ENCODE measurements at regions not wholly inside any gene's neighbourhood (a gene's known extent, or its start where the extent isn't known, plus 50 kb on each side); places are given as distances from the start of the nearest gene placed in this dataset.
"Not testable (repeated sequence)": the region's sequence is repeated elsewhere in the genome, so short reads cannot be mapped to it uniquely, and the experiment has no call there.

DNA sequence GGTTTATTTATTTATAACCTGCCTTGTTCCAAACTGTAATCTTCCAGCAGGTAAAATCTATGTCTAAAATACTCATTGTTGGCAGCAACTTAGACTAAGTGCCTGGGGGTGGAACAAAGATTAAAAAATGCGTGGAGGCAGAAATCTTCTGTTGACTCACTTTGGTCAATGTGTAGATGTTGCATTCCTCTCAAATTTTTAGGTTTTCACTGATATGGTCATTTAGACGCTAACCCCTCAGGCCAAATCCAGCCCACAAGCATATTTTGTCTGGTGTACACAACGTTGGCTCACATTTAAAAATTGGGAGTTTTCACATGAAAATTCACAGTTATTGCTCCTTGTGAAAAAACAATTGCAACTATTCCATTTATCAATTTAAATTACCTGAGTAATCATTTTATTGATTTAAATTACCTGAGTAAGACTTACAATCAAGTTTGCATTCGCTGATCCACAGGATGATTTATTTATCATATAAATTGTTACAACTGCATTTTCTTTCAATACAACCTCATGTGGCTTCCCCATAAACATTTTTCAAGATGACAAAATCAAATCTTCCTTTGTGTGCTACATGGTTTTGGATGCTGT is 564.2 kb downstream of the TSN start:
- Mint-ChIP-seq H3K4me3 (no peak overlapping the region), H3K36me3 (ENCODE audit: low read depth) (no peaks in the 10 kb centered on the region), H3K4me1 (ENCODE audit: low read depth) (no peaks in the 10 kb centered on the region), H3K27me3 (ENCODE audit: insufficient read depth) (no peaks in the 10 kb centered on the region), H3K27ac (no peak overlapping the region), H3K9me3 (no peaks in the 10 kb centered on the region)
- intact Hi-C loops (cut with micrococcal nuclease): no loop called here
- no peak for DNase-seq (ENCODE audit: low spot score)

DNA sequence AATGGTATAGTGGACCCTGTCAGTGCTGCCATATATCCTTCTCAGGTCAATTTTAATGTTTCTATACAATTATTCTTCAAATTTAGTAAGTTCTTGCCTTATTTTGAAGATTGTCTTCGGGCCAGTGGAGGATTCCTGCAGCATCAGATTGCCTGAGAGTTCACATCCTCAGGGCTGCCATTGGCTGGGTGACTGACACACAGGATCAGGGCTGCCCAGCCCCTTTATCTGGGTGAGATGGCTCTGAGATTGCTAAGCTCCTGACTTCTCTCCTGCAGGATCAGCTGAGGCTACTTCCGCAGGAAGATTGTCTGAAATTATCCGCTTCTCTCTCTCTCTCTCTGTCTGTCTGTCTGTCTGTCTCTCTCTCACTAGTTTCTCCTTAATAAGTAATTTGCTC is 567.4 kb downstream of the TSN start:
- H3K36me3 Mint-ChIP-seq (ENCODE audit: low read depth): no peaks in the 10 kb centered on the region
- H3K9me3 Mint-ChIP-seq: no peaks in the 10 kb centered on the region
- no peak overlapping the region for H3K4me3 Mint-ChIP-seq
- H3K4me1 Mint-ChIP-seq (ENCODE audit: low read depth): no peaks in the 10 kb centered on the region
- no peak for DNase-seq (ENCODE audit: low spot score)
- H3K27ac Mint-ChIP-seq: no peak overlapping the region
- intact Hi-C loops (cut with micrococcal nuclease): no loop called here
- no peaks in the 10 kb centered on the region for H3K27me3 Mint-ChIP-seq (ENCODE audit: insufficient read depth)

GRCh38 chr2:122323927-122324326 is 568.5 kb downstream of the TSN start:
- Mint-ChIP-seq H3K27me3 (ENCODE audit: insufficient read depth) (no peaks in the 10 kb centered on the region), H3K4me1 (ENCODE audit: low read depth) (no peaks in the 10 kb centered on the region), H3K36me3 (ENCODE audit: low read depth) (no peaks in the 10 kb centered on the region), H3K27ac (no peak overlapping the region), H3K4me3 (no peak overlapping the region), H3K9me3 (no peaks in the 10 kb centered on the region)
- intact Hi-C loops (cut with micrococcal nuclease): no loop called here
- DNase-seq (ENCODE audit: low spot score): no peak

DNA sequence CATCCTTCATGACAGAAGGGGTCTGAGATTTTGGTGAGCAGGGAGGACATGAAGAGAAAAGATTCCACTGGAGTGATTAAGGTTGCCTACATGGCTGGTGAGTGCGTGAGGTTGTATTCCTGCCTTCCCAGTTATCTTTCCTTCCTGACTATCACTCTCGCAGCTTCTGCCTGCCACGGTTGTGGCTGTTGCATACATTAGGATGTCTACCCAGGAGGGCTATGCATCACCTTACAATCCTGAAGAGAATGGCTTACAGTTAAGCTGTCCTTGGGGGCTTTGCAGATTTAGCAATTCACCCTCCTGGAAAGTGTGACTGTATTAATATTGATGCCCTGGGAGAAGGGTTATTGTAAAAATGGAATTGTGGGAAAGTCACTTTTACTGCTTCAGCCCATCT is 571.0 kb downstream of the TSN start:
- H3K4me3 Mint-ChIP-seq: no peak overlapping the region
- H3K27ac Mint-ChIP-seq: no peak overlapping the region
- no peaks in the 10 kb centered on the region for H3K36me3 Mint-ChIP-seq (ENCODE audit: low read depth)
- H3K27me3 Mint-ChIP-seq (ENCODE audit: insufficient read depth): no peaks in the 10 kb centered on the region
- intact Hi-C loops (cut with micrococcal nuclease): no loop called here
- DNase-seq (ENCODE audit: low spot score): no peak
- no peaks in the 10 kb centered on the region for H3K9me3 Mint-ChIP-seq
- H3K4me1 Mint-ChIP-seq (ENCODE audit: low read depth): no peaks in the 10 kb centered on the region

DNA sequence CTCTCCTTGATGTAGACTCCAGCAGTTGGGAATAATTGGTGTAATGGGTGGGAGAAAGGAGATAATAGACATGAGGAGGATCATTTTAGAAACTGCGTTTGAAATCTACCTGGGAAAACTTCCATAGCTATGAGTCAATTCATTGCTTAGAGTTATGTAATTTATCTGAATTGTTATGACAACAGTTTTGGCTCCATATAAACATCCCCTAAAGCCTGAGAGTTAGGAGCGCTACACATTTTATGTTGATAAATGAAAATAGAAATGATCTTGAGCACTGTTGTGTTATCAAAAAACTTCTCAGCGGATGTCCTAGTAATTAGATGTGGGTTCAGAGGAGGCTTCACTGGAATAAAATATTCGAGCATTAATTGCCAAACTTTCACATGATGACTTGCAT is 573.4 kb downstream of the TSN start:
- Mint-ChIP-seq H3K4me3 (no peak overlapping the region), H3K27ac (no peak overlapping the region), H3K27me3 (ENCODE audit: insufficient read depth) (no peaks in the 10 kb centered on the region), H3K36me3 (ENCODE audit: low read depth) (no peaks in the 10 kb centered on the region), H3K9me3 (no peaks in the 10 kb centered on the region), H3K4me1 (ENCODE audit: low read depth) (no peaks in the 10 kb centered on the region)
- intact Hi-C loops (cut with micrococcal nuclease): no loop called here
- no peak for DNase-seq (ENCODE audit: low spot score)

- H3K27me3 Mint-ChIP-seq (ENCODE audit: insufficient read depth): no peaks in the 10 kb centered on the region
- H3K36me3 Mint-ChIP-seq (ENCODE audit: low read depth): no peaks in the 10 kb centered on the region
- intact Hi-C loops (cut with micrococcal nuclease): no loop called here
- no peak overlapping the region for H3K27ac Mint-ChIP-seq
- H3K4me1 Mint-ChIP-seq (ENCODE audit: low read depth): no peaks in the 10 kb centered on the region
- no peak overlapping the region for H3K4me3 Mint-ChIP-seq
- H3K9me3 Mint-ChIP-seq: no peaks in the 10 kb centered on the region
- DNase-seq (ENCODE audit: low spot score): no peak
Measured at GRCh38 chr2:122329278-122329677, 573.8 kb downstream of the TSN start.

- intact Hi-C loops (cut with micrococcal nuclease): no loop called here
- no peaks in the 10 kb centered on the region for H3K4me1 Mint-ChIP-seq (ENCODE audit: low read depth)
- no peak for DNase-seq (ENCODE audit: low spot score)
- H3K36me3 Mint-ChIP-seq (ENCODE audit: low read depth): no peaks in the 10 kb centered on the region
- H3K27ac Mint-ChIP-seq: no peak overlapping the region
- no peak overlapping the region for H3K4me3 Mint-ChIP-seq
- H3K9me3 Mint-ChIP-seq: no peaks in the 10 kb centered on the region
- no peaks in the 10 kb centered on the region for H3K27me3 Mint-ChIP-seq (ENCODE audit: insufficient read depth)
Measured at GRCh38 chr2:122333932-122334331, 578.5 kb downstream of the TSN start.

DNA sequence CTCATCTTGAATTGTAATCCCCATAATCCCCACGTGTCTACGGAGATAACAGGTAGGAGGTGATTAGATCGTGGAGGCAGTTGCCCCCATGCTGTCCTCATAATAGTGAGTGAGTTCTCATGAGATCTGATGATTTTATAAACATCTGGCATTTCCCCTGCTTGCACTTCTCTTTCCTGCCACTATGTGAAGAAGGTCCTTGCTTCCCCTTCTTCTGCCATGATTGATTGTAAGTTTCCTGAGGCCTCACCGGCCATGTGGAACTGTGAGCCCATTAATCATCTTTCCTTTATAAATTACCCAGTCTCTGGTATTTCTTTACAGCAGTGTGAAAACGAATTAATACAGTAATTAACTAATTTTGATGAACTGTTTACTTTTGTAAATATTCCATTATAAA is 582.5 kb downstream of the TSN start:
- Mint-ChIP-seq H3K4me3 (no peak overlapping the region), H3K27ac (no peak overlapping the region), H3K9me3 (no peaks in the 10 kb centered on the region), H3K4me1 (ENCODE audit: low read depth) (no peaks in the 10 kb centered on the region), H3K36me3 (ENCODE audit: low read depth) (no peaks in the 10 kb centered on the region), H3K27me3 (ENCODE audit: insufficient read depth) (no peaks in the 10 kb centered on the region)
- DNase-seq (ENCODE audit: low spot score): no peak
- intact Hi-C loops (cut with micrococcal nuclease): no loop called here

DNA sequence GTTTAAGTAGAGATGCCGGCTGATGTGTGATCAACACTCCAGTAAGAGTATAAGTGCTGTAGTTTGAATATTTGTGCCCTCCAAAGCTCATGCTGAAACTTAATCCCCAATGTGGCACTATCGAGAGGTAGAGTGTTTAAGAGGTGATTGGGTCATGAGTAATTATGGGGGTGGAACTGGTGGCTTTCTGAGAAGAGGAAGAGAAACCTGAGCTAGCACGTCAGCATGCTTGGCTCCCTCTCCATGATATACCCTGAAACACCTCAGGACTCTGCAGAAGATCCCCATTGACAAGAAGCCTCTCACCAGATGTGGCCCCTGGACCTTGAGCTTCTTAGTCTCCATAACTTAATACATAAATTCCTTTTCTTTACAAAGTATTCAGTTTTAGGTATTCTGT is 584.8 kb downstream of the TSN start:
- intact Hi-C loops (cut with micrococcal nuclease): no loop called here
- Mint-ChIP-seq H3K36me3 (ENCODE audit: low read depth) (no peaks in the 10 kb centered on the region), H3K27me3 (ENCODE audit: insufficient read depth) (no peaks in the 10 kb centered on the region), H3K4me1 (ENCODE audit: low read depth) (no peaks in the 10 kb centered on the region), H3K9me3 (peaks cover 2% of the 10 kb centered on the region), H3K27ac (no peak overlapping the region), H3K4me3 (no peak overlapping the region)
- no peak for DNase-seq (ENCODE audit: low spot score)

DNA sequence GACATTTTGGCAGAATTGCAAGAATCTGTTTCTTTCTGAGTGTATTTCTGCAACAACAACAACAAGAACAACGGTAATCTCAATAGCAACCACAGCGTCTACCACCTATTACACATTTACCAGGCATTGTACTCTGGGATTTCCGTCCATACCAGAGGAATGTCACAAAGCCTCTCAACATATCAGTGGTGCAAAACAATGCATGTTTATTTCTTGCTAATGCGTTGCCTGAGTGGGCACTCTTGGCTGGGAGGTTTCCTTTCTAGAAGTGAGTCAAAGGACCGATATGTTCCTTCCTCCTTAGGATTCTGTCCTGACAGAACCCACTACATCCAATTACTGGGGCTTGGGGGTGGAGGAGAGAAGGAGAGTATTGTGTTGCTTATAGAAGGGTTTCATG is 585.6 kb downstream of the TSN start:
- Mint-ChIP-seq H3K36me3 (ENCODE audit: low read depth) (no peaks in the 10 kb centered on the region), H3K4me1 (ENCODE audit: low read depth) (no peaks in the 10 kb centered on the region), H3K27me3 (ENCODE audit: insufficient read depth) (no peaks in the 10 kb centered on the region), H3K9me3 (peaks cover 3% of the 10 kb centered on the region), H3K4me3 (no peak overlapping the region), H3K27ac (no peak overlapping the region)
- no peak for DNase-seq (ENCODE audit: low spot score)
- intact Hi-C loops (cut with micrococcal nuclease): no loop called here

GRCh38 chr2:122352151-122352550 is 596.7 kb downstream of the TSN start:
- DNase-seq (ENCODE audit: low spot score); H3K27me3 Mint-ChIP-seq (ENCODE audit: insufficient read depth); H3K4me1 Mint-ChIP-seq (ENCODE audit: low read depth); H3K9me3 Mint-ChIP-seq; H3K27ac Mint-ChIP-seq; H3K36me3 Mint-ChIP-seq (ENCODE audit: low read depth); H3K4me3 Mint-ChIP-seq; intact Hi-C loops (cut with micrococcal nuclease): not testable (repeated sequence)

DNA sequence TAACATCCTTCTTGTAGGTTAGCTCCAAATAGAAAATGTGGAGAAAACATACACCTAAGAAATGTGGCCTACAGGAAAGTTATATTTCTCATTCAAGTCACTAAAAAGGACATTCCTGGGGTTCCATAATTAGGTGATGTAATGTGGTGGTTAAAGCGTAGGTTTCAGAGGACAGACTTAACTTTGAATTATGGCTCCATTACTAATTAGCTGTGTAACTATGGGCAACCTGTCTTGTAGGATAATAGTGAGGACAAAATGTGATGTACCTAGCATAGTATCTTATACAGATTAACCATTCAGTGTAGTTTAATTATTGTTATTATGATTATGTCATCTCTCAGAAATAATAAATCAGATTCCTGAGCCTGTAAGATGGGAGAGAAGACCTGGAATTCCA is 602.5 kb downstream of the TSN start:
- no peaks in the 10 kb centered on the region for H3K27me3 Mint-ChIP-seq (ENCODE audit: insufficient read depth)
- intact Hi-C loops (cut with micrococcal nuclease): no loop called here
- no peaks in the 10 kb centered on the region for H3K36me3 Mint-ChIP-seq (ENCODE audit: low read depth)
- H3K4me1 Mint-ChIP-seq (ENCODE audit: low read depth): no peaks in the 10 kb centered on the region
- H3K9me3 Mint-ChIP-seq: no peaks in the 10 kb centered on the region
- H3K4me3 Mint-ChIP-seq: no peak overlapping the region
- H3K27ac Mint-ChIP-seq: no peak overlapping the region
- no peak for DNase-seq (ENCODE audit: low spot score)

- intact Hi-C loops (cut with micrococcal nuclease): no loop called here
- no peaks in the 10 kb centered on the region for H3K36me3 Mint-ChIP-seq (ENCODE audit: low read depth)
- DNase-seq (ENCODE audit: low spot score): no peak
- no peak overlapping the region for H3K27ac Mint-ChIP-seq
- no peaks in the 10 kb centered on the region for H3K9me3 Mint-ChIP-seq
- no peaks in the 10 kb centered on the region for H3K27me3 Mint-ChIP-seq (ENCODE audit: insufficient read depth)
- H3K4me3 Mint-ChIP-seq: no peak overlapping the region
- no peaks in the 10 kb centered on the region for H3K4me1 Mint-ChIP-seq (ENCODE audit: low read depth)
Measured at GRCh38 chr2:122358729-122359128, 603.3 kb downstream of the TSN start.

GRCh38 chr2:122363885-122364284 is 608.4 kb downstream of the TSN start:
- H3K4me3 Mint-ChIP-seq: no peak overlapping the region
- intact Hi-C loops (cut with micrococcal nuclease): no loop called here
- no peak overlapping the region for H3K27ac Mint-ChIP-seq
- H3K36me3 Mint-ChIP-seq (ENCODE audit: low read depth): no peaks in the 10 kb centered on the region
- no peaks in the 10 kb centered on the region for H3K9me3 Mint-ChIP-seq
- no peak for DNase-seq (ENCODE audit: low spot score)
- no peaks in the 10 kb centered on the region for H3K27me3 Mint-ChIP-seq (ENCODE audit: insufficient read depth)
- no peaks in the 10 kb centered on the region for H3K4me1 Mint-ChIP-seq (ENCODE audit: low read depth)
